MM.1S (cell line): ENCODE measurements at regions not wholly inside any gene's neighbourhood (a gene's known extent, or its start where the extent isn't known, plus 50 kb on each side); places are given as distances from the start of the nearest gene placed in this dataset.

Experiments
- DNase-seq: peaks from one replicate; pipeline ENCODE4 v3.0.0-alpha.2; 2015
- H2AFZ ChIP-seq: fragments of 300-600 bp; sonication (generic); 2 replicates; pipeline ENCODE4 v1.6.0; 2016; ENCODE audit warnings: antibody characterized with exemption, low read length
- H3F3A ChIP-seq: fragments of 300-600 bp; sonication (generic); 2 replicates; pipeline ENCODE4 v1.6.1; 2016; ENCODE audit warnings: mild to moderate bottlenecking, antibody characterized with exemption, low read length, moderate library complexity, mixed read lengths; ENCODE audit not compliant: insufficient read depth
- H3K27ac ChIP-seq: fragments of 300-600 bp; sonication (generic); 2 replicates; pipeline ENCODE4 v1.5.1; 2016; ENCODE audit warnings: mild to moderate bottlenecking, low read length
- H3K27me3 ChIP-seq: fragments of 300-600 bp; sonication (generic); replicated peaks from 2 replicates; pipeline ENCODE4 v1.6.0; 2016; ENCODE audit warnings: low read length; ENCODE audit not compliant: insufficient read depth
- H3K36me3 ChIP-seq: fragments of 300-600 bp; sonication (generic); replicated peaks from 2 replicates; pipeline ENCODE4 v1.6.1; 2016; ENCODE audit warnings: mild to moderate bottlenecking, low read length, mixed read lengths; ENCODE audit not compliant: insufficient read depth
- H3K4me1 ChIP-seq: fragments of 300-600 bp; sonication (generic); 2 replicates; pipeline ENCODE4 v1.6.1; 2016; ENCODE audit warnings: low read length, mixed read lengths
- H3K4me2 ChIP-seq: fragments of 300-600 bp; sonication (generic); 2 replicates; pipeline ENCODE4 v1.6.0; 2016; ENCODE audit warnings: low read depth, low read length
- H3K4me3 ChIP-seq: fragments of 300-600 bp; sonication (generic); 2 replicates; pipeline ENCODE4 v1.5.1; 2016; ENCODE audit warnings: low read length, mixed read lengths
- H3K79me2 ChIP-seq: fragments of 300-600 bp; sonication (generic); 2 replicates; pipeline ENCODE4 v1.6.1; 2016; ENCODE audit warnings: mixed run types, low read length, mixed read lengths
- H3K9ac ChIP-seq: fragments of 300-600 bp; sonication (generic); 2 replicates; pipeline ENCODE4 v1.6.1; 2016; ENCODE audit warnings: low read length, mixed read lengths
- H3K9me2 ChIP-seq: fragments of 300-600 bp; sonication (generic); replicated peaks from 2 replicates; pipeline ENCODE4 v1.6.1; 2016; ENCODE audit warnings: mild to moderate bottlenecking, low read length, mixed read lengths; ENCODE audit not compliant: insufficient read depth
- H3K9me3 ChIP-seq: fragments of 300-600 bp; sonication (generic); replicated peaks from 2 replicates; pipeline ENCODE4 v1.6.1; 2016; ENCODE audit warnings: mild to moderate bottlenecking, low read length, mixed read lengths; ENCODE audit not compliant: insufficient read depth
- H4K20me1 ChIP-seq: fragments of 300-600 bp; sonication (generic); 2 replicates; pipeline ENCODE4 v1.6.1; 2016; ENCODE audit warnings: mild to moderate bottlenecking, low read length, moderate library complexity, mixed read lengths; ENCODE audit not compliant: insufficient read depth
- EZH2 ChIP-seq: fragments of 300-600 bp; sonication (generic); optimal IDR thresholded peaks from 2 replicates; pipeline ENCODE3; 2017; ENCODE audit warnings: low read depth, mild to moderate bottlenecking, antibody characterized with exemption, low read length, mixed read lengths
- EZH2phosphoT487 ChIP-seq: fragments of 300-600 bp; sonication (generic); IDR thresholded peaks from 2 replicates; pipeline ENCODE4 v1.6.1; 2018; ENCODE audit warnings: antibody characterized with exemption, low read length
- TF ChIP-seq, protein P1 (sequence below): fragments of 300-600 bp; sonication (generic); IDR thresholded peaks from 2 replicates; pipeline ENCODE4 v1.5.1; 2016; ENCODE audit warnings: antibody characterized with exemption, low read length, mixed read lengths

- H3K9me3 ChIP-seq, result no peaks in the 10 kb centered on the region
- DNase-seq, result no peak
- no peaks in the 10 kb centered on the region for H3K79me2 ChIP-seq
- no peaks in the 10 kb centered on the region for H3F3A ChIP-seq
- H3K4me3 ChIP-seq, result no peak overlapping the region
- H3K27ac ChIP-seq, result no peak overlapping the region
- H3K36me3 ChIP-seq, result no peaks in the 10 kb centered on the region
- no peaks in the 10 kb centered on the region for H4K20me1 ChIP-seq
- H3K9ac ChIP-seq, result no peak overlapping the region
- no peak overlapping the region for H2AFZ ChIP-seq
- TF ChIP-seq, protein P1, sequence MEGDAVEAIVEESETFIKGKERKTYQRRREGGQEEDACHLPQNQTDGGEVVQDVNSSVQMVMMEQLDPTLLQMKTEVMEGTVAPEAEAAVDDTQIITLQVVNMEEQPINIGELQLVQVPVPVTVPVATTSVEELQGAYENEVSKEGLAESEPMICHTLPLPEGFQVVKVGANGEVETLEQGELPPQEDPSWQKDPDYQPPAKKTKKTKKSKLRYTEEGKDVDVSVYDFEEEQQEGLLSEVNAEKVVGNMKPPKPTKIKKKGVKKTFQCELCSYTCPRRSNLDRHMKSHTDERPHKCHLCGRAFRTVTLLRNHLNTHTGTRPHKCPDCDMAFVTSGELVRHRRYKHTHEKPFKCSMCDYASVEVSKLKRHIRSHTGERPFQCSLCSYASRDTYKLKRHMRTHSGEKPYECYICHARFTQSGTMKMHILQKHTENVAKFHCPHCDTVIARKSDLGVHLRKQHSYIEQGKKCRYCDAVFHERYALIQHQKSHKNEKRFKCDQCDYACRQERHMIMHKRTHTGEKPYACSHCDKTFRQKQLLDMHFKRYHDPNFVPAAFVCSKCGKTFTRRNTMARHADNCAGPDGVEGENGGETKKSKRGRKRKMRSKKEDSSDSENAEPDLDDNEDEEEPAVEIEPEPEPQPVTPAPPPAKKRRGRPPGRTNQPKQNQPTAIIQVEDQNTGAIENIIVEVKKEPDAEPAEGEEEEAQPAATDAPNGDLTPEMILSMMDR, result no peak
- no peak for TF ChIP-seq EZH2
- no peak for TF ChIP-seq EZH2phosphoT487
- H3K4me2 ChIP-seq, result no peak overlapping the region
- no peaks in the 10 kb centered on the region for H3K27me3 ChIP-seq
- H3K9me2 ChIP-seq, result no peaks in the 10 kb centered on the region
- no peaks in the 10 kb centered on the region for H3K4me1 ChIP-seq
Observed at GRCh38 chr15:93158097-93158900, 69.3 kb upstream of the RGMA start.

GRCh38 chr15:93154666-93155065, 65.7 kb upstream of the RGMA start:
- H3K79me2 ChIP-seq, result no peaks in the 10 kb centered on the region
- H3K27me3 ChIP-seq, result no peaks in the 10 kb centered on the region
- no peak for DNase-seq
- no peaks in the 10 kb centered on the region for H3K9me3 ChIP-seq
- no peaks in the 10 kb centered on the region for H3K4me1 ChIP-seq
- H3K4me3 ChIP-seq, result no peak overlapping the region
- no peak overlapping the region for H3K27ac ChIP-seq
- no peaks in the 10 kb centered on the region for H3K36me3 ChIP-seq
- TF ChIP-seq EZH2phosphoT487 (no peak), EZH2 (no peak)
- TF ChIP-seq, protein P1, result no peak
- no peaks in the 10 kb centered on the region for H4K20me1 ChIP-seq
- H2AFZ ChIP-seq, result no peak overlapping the region
- no peak overlapping the region for H3K4me2 ChIP-seq
- no peaks in the 10 kb centered on the region for H3F3A ChIP-seq
- no peaks in the 10 kb centered on the region for H3K9me2 ChIP-seq
- H3K9ac ChIP-seq, result no peak overlapping the region

- no peak for DNase-seq
- Histone ChIP-seq H4K20me1 (no peaks in the 10 kb centered on the region), H2AFZ (no peak overlapping the region), H3K4me1 (no peaks in the 10 kb centered on the region), H3K36me3 (no peaks in the 10 kb centered on the region), H3K79me2 (no peaks in the 10 kb centered on the region), H3K4me2 (no peak overlapping the region), H3K27me3 (no peaks in the 10 kb centered on the region), H3K9me2 (no peaks in the 10 kb centered on the region), H3K27ac (no peak overlapping the region), H3K9me3 (no peaks in the 10 kb centered on the region), H3K4me3 (no peak overlapping the region), H3K9ac (no peak overlapping the region), H3F3A (no peaks in the 10 kb centered on the region)
- TF ChIP-seq, protein P1, result no peak
- TF ChIP-seq EZH2 (no peak), EZH2phosphoT487 (no peak)
Observed at GRCh38 chr15:93152951-93153350, 63.9 kb upstream of the RGMA start.
